GM12878 (cell line): ENCODE measurements at regions not wholly inside any gene's neighbourhood (a gene's known extent, or its start where the extent isn't known, plus 50 kb on each side); places are given as distances from the start of the nearest gene placed in this dataset.

ENCODE experiments used
- ATAC-seq: fragments of 200-7000 bp; cut with Tn5 transposase; 3 replicates; pipeline ENCODE4 v1.9.1; 2020; ENCODE audit warnings: mild to moderate bottlenecking, moderate library complexity
- BruUV-seq: library from RNA; stranded (reverse); fragments of 400-500 nt; replicated peaks from 2 replicates; lab custom pipeline; 2021; lab: Mats Ljungman, UMichigan
- CTCF ChIA-PET: fragments of 300-600 bp; sonication (Branson Sonifier 250); formaldehyde crosslinking; extraction: SDS; loops from one replicate; lab custom pipeline; 2021; ENCODE audit warnings: inconsistent platforms; lab: Yijun Ruan, JAX
- POLR2A ChIA-PET: fragments of 350-600 bp; formaldehyde crosslinking; extraction: SDS; loops from one replicate; lab custom pipeline; 2021; ENCODE audit warnings: inconsistent platforms; lab: Charles Lee
- RAD21 ChIA-PET: fragments of 300-600 bp; sonication (Branson Sonifier 250); formaldehyde crosslinking; loops from one replicate; lab custom pipeline; 2023; ENCODE audit warnings: antibody characterized with exemption; ENCODE audit not compliant: unreplicated experiment; lab: Charles Lee
- SMC1A ChIA-PET: fragments of 300-600 bp; sonication (Branson Sonifier 250); formaldehyde crosslinking; loops from one replicate; lab custom pipeline; 2023; ENCODE audit not compliant: unreplicated experiment, uncharacterized antibody; lab: Charles Lee
- DNase-seq: peaks from one replicate; pipeline ENCODE4 v3.0.0-alpha.2; 2011; ENCODE audit warnings: low read depth, low spot score
- FAIRE-seq: peaks from 3 replicates; lab custom pipeline; 2011; peaks lifted over from hg19 to GRCh38; lab: Jason Lieb, UNC
- H2AFZ ChIP-seq: 2 replicates; pipeline ENCODE4 v1.6.0; 2011; ENCODE audit warnings: low read depth, low read length, control low read depth; ENCODE audit not compliant: control insufficient read depth
- H3K27ac ChIP-seq: 2 replicates; pipeline ENCODE4 v1.5.1; 2011; ENCODE audit warnings: control low read depth; ENCODE audit not compliant: control insufficient read depth, insufficient read depth
- H3K27me3 ChIP-seq, 2 experiments: replicated peaks in 1 of 2; 2 replicates each; pipeline versions ENCODE4 v1.6.0 to v1.6.1; 2011; ENCODE audit warnings: low read length in 1 of 2; ENCODE audit not compliant: control insufficient read depth in 2 of 2, insufficient read depth in 2 of 2
- H3K36me3 ChIP-seq, 2 experiments: 2 replicates each; pipeline ENCODE4 v1.5.1; 2011; ENCODE audit warnings: low read length in 1 of 2; ENCODE audit not compliant: control insufficient read depth in 2 of 2, insufficient read depth in 2 of 2
- H3K4me1 ChIP-seq: 2 replicates; pipeline ENCODE4 v1.6.1; 2011; ENCODE audit warnings: mild to moderate bottlenecking, low read length, moderate library complexity, mixed read lengths; ENCODE audit not compliant: control insufficient read depth, insufficient read depth
- H3K4me2 ChIP-seq: 2 replicates; pipeline ENCODE4 v1.6.0; 2011; ENCODE audit warnings: control low read depth; ENCODE audit not compliant: control insufficient read depth, insufficient read depth
- H3K4me3 ChIP-seq: fragments of 200-600 bp; sonication (generic); 2 replicates; pipeline ENCODE4 v1.5.1; 2016
- H3K79me2 ChIP-seq: 2 replicates; pipeline ENCODE4 v1.6.0; 2011; ENCODE audit warnings: low read length; ENCODE audit not compliant: control insufficient read depth, insufficient read depth
- H3K9ac ChIP-seq: 2 replicates; pipeline ENCODE4 v1.8.0; 2011; ENCODE audit warnings: low read length, control low read depth, mixed read lengths; ENCODE audit not compliant: control insufficient read depth, insufficient read depth
- H3K9me3 ChIP-seq: replicated peaks from 3 replicates; pipeline ENCODE4 v1.5.1; 2011; ENCODE audit warnings: mild to moderate bottlenecking, low read length; ENCODE audit not compliant: control insufficient read depth, insufficient read depth
- H4K20me1 ChIP-seq: 2 replicates; pipeline ENCODE4 v1.6.0; 2011; ENCODE audit not compliant: control insufficient read depth, insufficient read depth
- ASH2L ChIP-seq: fragments of 300-600, 200-600 bp; sonication (generic); IDR thresholded peaks from 2 replicates; pipeline ENCODE4 v1.6.1; 2017; ENCODE audit warnings: low read depth, mild to moderate bottlenecking, borderline replicate concordance
- BACH1 ChIP-seq: fragments of 450-650 bp; IDR thresholded peaks from 2 replicates; pipeline ENCODE4 v1.6.1; 2017; ENCODE audit warnings: mild to moderate bottlenecking, borderline replicate concordance
- BRCA1 ChIP-seq: IDR thresholded peaks from 2 replicates; pipeline ENCODE4 v1.6.1; 2011; ENCODE audit warnings: low read depth, low read length, improper control_type of control experiment
- CBX3 ChIP-seq: fragments of 200-600 bp; sonication (generic); IDR thresholded peaks from 2 replicates; pipeline ENCODE4 v1.6.1; 2016; ENCODE audit warnings: low read depth, borderline replicate concordance
- CHD1 ChIP-seq: IDR thresholded peaks from 2 replicates; pipeline ENCODE4 v1.6.1; 2012; ENCODE audit warnings: low read depth, low read length, improper control_type of control experiment
- EGR1 ChIP-seq, 2 experiments: IDR thresholded peaks; 1 replicate in 1 of 2; 2 replicates in 1 of 2; pipeline ENCODE4 v1.6.1; 2011 to 2012; ENCODE audit warnings: low read depth in 2 of 2, low read length in 2 of 2, borderline replicate concordance in 1 of 2, mild to moderate bottlenecking in 1 of 2, moderate library complexity in 1 of 2
- ESRRA ChIP-seq: IDR thresholded peaks from 2 replicates; pipeline ENCODE4 v1.6.1; 2012; ENCODE audit warnings: mild to moderate bottlenecking, low read length, improper control_type of control experiment
- NFXL1 ChIP-seq: fragments of 450-650 bp; IDR thresholded peaks from 2 replicates; pipeline ENCODE4 v1.6.1; 2017; ENCODE audit warnings: antibody characterized with exemption, mild to moderate bottlenecking, borderline replicate concordance
- PML ChIP-seq: IDR thresholded peaks from 2 replicates; pipeline ENCODE4 v1.6.1; 2012; ENCODE audit warnings: low read length, inconsistent platforms
- RBBP5 ChIP-seq: fragments of 200-600 bp; sonication (generic); conservative IDR thresholded peaks from 2 replicates; pipeline ENCODE4 v1.6.1; 2016
- SMAD1 ChIP-seq: fragments of 450-650 bp; IDR thresholded peaks from 2 replicates; pipeline ENCODE4 v1.6.1; 2018; ENCODE audit warnings: mild to moderate bottlenecking, low read depth; ENCODE audit not compliant: partially characterized antibody
- SMC3 ChIP-seq: IDR thresholded peaks from 2 replicates; pipeline ENCODE4 v1.6.1; 2011; ENCODE audit warnings: low read length, improper control_type of control experiment, borderline replicate concordance
- TAF1 ChIP-seq: IDR thresholded peaks from 2 replicates; pipeline ENCODE4 v1.6.1; 2011; ENCODE audit warnings: mild to moderate bottlenecking, low read depth, low read length, borderline replicate concordance
- TCF7 ChIP-seq: IDR thresholded peaks from 2 replicates; pipeline ENCODE4 v1.6.1; 2014; ENCODE audit warnings: antibody characterized with exemption, borderline replicate concordance
- YY1 ChIP-seq: IDR thresholded peaks from 2 replicates; pipeline ENCODE4 v1.6.1; 2011; ENCODE audit warnings: low read depth, mild to moderate bottlenecking, low read length
- ZNF217 ChIP-seq: fragments of 450-650 bp; IDR thresholded peaks from 2 replicates; pipeline ENCODE4 v1.6.1; 2017; ENCODE audit warnings: antibody characterized with exemption, mild to moderate bottlenecking
- WGBS: methylation state at CpG from one replicate; pipeline ENCODE4 v1.1.6; 2016; ENCODE audit warnings: low lambda C conversion rate; ENCODE audit not compliant: insufficient replicate concordance, insufficient coverage; ENCODE audit errors: missing lambda C conversion rate; 5-methylcytosine and 5-hydroxymethylcytosine counted together
- in situ Hi-C: fragments of 300-500 bp; cut with MboI; formaldehyde crosslinking; loops from 9 replicates; pipeline ENCODE4 v1.14.3; 2018; ENCODE audit warnings: mixed read lengths
- intact Hi-C: fragments of 100-400 bp; cut with micrococcal nuclease; formaldehyde crosslinking; loops from one replicate; pipeline ENCODE4 v1.14.2; 2022; ENCODE audit not compliant: unreplicated experiment
- TF ChIP-seq, protein P1 (sequence below): fragments of 450-650 bp; conservative IDR thresholded peaks from 2 replicates; pipeline ENCODE4 v1.6.1; 2017; ENCODE audit warnings: mild to moderate bottlenecking, moderate library complexity

DNA sequence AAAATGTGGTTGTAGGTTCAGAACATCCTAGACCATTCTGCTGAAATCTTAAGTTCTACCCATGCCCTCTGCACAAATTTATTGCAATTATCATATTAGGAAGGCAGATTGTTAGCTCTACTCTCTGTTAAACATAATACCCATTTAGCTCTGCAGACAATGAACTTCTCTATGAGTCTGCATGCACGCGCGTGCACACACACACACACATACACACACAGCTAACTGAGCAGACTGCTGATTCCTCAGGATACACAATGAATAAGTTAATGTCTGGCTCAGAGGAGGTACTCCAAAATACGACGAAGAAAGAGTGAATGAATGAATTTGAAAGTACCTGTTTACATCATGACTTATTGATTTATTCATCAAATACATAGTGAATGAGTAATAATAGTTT, 276.2 kb upstream of the SORCS1 start:
- BruUV-seq: no TSS peak
- no peak overlapping the region for H3K4me3 ChIP-seq
- H3K27ac ChIP-seq: no peak overlapping the region
- no peaks in the 10 kb centered on the region for H3K27me3 ChIP-seq
- intact Hi-C loops: no loop called here
- peaks cover 19% of the 10 kb centered on the region; the same call in 1 of the 2 replicates for H3K4me1 ChIP-seq
- 57% methylated on average over 5 of the region's 5 CpGs for WGBS
- DNase-seq: no peak
- TF ChIP-seq TCF7 (no peak), CBX3 (no peak), RBBP5 (no peak), BRCA1 (no peak), EGR1 (IDR thresholded peaks at IDR 0.05; ENCODE audit: borderline replicate concordance in 1 of 2, low read depth in 2 of 2, low read length in 2 of 2) (no peak), YY1 (no peak), CHD1 (no peak), BACH1 (no peak), ESRRA (no peak), PML (no peak), ASH2L (no peak), NFXL1 (no peak), TAF1 (no peak), SMC3 (no peak), SMAD1 (no peak), ZNF217 (no peak)
- TF ChIP-seq, protein P1, sequence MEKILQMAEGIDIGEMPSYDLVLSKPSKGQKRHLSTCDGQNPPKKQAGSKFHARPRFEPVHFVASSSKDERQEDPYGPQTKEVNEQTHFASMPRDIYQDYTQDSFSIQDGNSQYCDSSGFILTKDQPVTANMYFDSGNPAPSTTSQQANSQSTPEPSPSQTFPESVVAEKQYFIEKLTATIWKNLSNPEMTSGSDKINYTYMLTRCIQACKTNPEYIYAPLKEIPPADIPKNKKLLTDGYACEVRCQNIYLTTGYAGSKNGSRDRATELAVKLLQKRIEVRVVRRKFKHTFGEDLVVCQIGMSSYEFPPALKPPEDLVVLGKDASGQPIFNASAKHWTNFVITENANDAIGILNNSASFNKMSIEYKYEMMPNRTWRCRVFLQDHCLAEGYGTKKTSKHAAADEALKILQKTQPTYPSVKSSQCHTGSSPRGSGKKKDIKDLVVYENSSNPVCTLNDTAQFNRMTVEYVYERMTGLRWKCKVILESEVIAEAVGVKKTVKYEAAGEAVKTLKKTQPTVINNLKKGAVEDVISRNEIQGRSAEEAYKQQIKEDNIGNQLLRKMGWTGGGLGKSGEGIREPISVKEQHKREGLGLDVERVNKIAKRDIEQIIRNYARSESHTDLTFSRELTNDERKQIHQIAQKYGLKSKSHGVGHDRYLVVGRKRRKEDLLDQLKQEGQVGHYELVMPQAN: no peak
- TF ChIP-seq, all 136 proteins: peak for 0
- no peaks in the 10 kb centered on the region for H3K36me3 ChIP-seq
- ATAC-seq: no peak
- H3K79me2 ChIP-seq: no peaks in the 10 kb centered on the region
- in situ Hi-C loops: no loop called here
- SMC1A ChIA-PET: interaction anchor here (1.0 to 1.3 kb wide), 3 partner anchors 15 to 22 kb away, joined by 3 to 5 read pairs (median 3); no protein-coding TSS in a partner anchor
- no peaks in the 10 kb centered on the region for H3K9me3 ChIP-seq
- H3K4me2 ChIP-seq: no peak overlapping the region
- FAIRE-seq: no peak
- POLR2A ChIA-PET: no interaction called here
- H4K20me1 ChIP-seq: no peaks in the 10 kb centered on the region
- H3K9ac ChIP-seq: no peak overlapping the region
- CTCF ChIA-PET: no interaction called here
- RAD21 ChIA-PET: interaction anchor here (1.2 kb wide), 1 partner anchor 763 kb away, joined by 3 read pairs; no protein-coding TSS in a partner anchor
- no peak overlapping the region for H2AFZ ChIP-seq
